ENCODE measurements at regions not wholly inside any gene's neighbourhood (a gene's known extent, or its start where the extent isn't known, plus 50 kb on each side); places are given as distances from the start of the nearest gene placed in this dataset.

GRCh38 chr12:113723631-113724030 is 242.5 kb downstream of the RBM19 start:
- no peak for TF ChIP-seq POLR2AphosphoS5 (IDR thresholded peaks at IDR 0.05; ENCODE audit: low read depth)
- no peak for TF ChIP-seq CTCF (IDR thresholded peaks at IDR 0.05; ENCODE audit: insufficient read depth, low read length)
- TF ChIP-seq GABPA (IDR thresholded peaks at IDR 0.05; ENCODE audit: low read depth) = no peak

Data from HL-60 (cell line).